Activated naive CD8-positive, alpha-beta T cell treated with anti-CD3 and anti-CD28 coated beads, Interleukin-2, amount 10 ng/mL, durations not matched to agents 7 days and 5 days (primary cell): ENCODE measurements at regions not wholly inside any gene's neighbourhood (a gene's known extent, or its start where the extent isn't known, plus 50 kb on each side); places are given as distances from the start of the nearest gene placed in this dataset.

ENCODE experiments used
- ATAC-seq: fragments of 150-1000 bp; cut with Tn5 transposase; one replicate; pipeline ENCODE4 v1.10.0; 2021; ENCODE audit warnings: low read depth, moderate library complexity
- POLR2A ChIA-PET: fragments of 350-600 bp; sonication (Branson Sonifier 250); formaldehyde crosslinking; loops from one replicate; lab custom pipeline; 2021; ENCODE audit warnings: antibody characterized with exemption; lab: Charles Lee
- DNase-seq: peaks from one replicate; pipeline ENCODE4 v3.0.0; 2021
- H3K27ac Mint-ChIP-seq: one replicate; pipeline ENCODE4 v1.8.0; 2022; ENCODE audit warnings: mild to moderate bottlenecking, mixed read lengths
- H3K27me3 Mint-ChIP-seq: one replicate; pipeline ENCODE4 v1.8.0; 2022; ENCODE audit warnings: mild to moderate bottlenecking, moderate library complexity, mixed read lengths
- H3K36me3 Mint-ChIP-seq: one replicate; pipeline ENCODE4 v1.8.0; 2021; ENCODE audit warnings: mild to moderate bottlenecking, mixed read lengths
- H3K4me1 Mint-ChIP-seq: one replicate; pipeline ENCODE4 v1.8.0; 2021; ENCODE audit warnings: mixed read lengths
- H3K4me3 Mint-ChIP-seq: one replicate; pipeline ENCODE4 v1.8.0; 2022; ENCODE audit warnings: mild to moderate bottlenecking, moderate library complexity, mixed read lengths
- H3K9me3 Mint-ChIP-seq: one replicate; pipeline ENCODE4 v1.8.0; 2021; ENCODE audit warnings: mixed read lengths

GRCh38 chr18:43686709-43687108, 409.4 kb upstream of the SYT4 start:
- peaks cover 2% of the 10 kb centered on the region for H3K4me1 Mint-ChIP-seq
- ATAC-seq (no peak), DNase-seq (no peak)
- H3K9me3 Mint-ChIP-seq, result peaks cover 2% of the 10 kb centered on the region
- no peak overlapping the region for H3K27ac Mint-ChIP-seq
- POLR2A ChIA-PET, result no interaction called here
- no peak overlapping the region for H3K4me3 Mint-ChIP-seq
- H3K36me3 Mint-ChIP-seq, result no peaks in the 10 kb centered on the region
- H3K27me3 Mint-ChIP-seq, result no peaks in the 10 kb centered on the region

GRCh38 chr18:43692099-43692690, 414.9 kb upstream of the SYT4 start:
- Mint-ChIP-seq H3K9me3 (peaks cover 4% of the 10 kb centered on the region), H3K4me3 (no peak overlapping the region), H3K27me3 (no peaks in the 10 kb centered on the region), H3K36me3 (no peaks in the 10 kb centered on the region), H3K4me1 (peaks cover 2% of the 10 kb centered on the region), H3K27ac (no peak overlapping the region)
- DNase-seq (no peak), ATAC-seq (no peak)
- POLR2A ChIA-PET, result no interaction called here

- DNase-seq, result no peak
- Mint-ChIP-seq H3K4me3 (no peak overlapping the region), H3K4me1 (no peaks in the 10 kb centered on the region), H3K36me3 (no peaks in the 10 kb centered on the region), H3K27me3 (no peaks in the 10 kb centered on the region), H3K27ac (no peak overlapping the region), H3K9me3 (no peaks in the 10 kb centered on the region)
- no peak for ATAC-seq
- POLR2A ChIA-PET, result no interaction called here
Measured at GRCh38 chr18:43702399-43702798, 425.1 kb upstream of the SYT4 start.

GRCh38 chr18:43703050-43703449, 425.8 kb upstream of the SYT4 start:
- Mint-ChIP-seq H3K36me3 (no peaks in the 10 kb centered on the region), H3K4me1 (no peaks in the 10 kb centered on the region), H3K9me3 (no peaks in the 10 kb centered on the region), H3K4me3 (no peak overlapping the region), H3K27ac (no peak overlapping the region), H3K27me3 (no peaks in the 10 kb centered on the region)
- no peak for ATAC-seq
- POLR2A ChIA-PET, result no interaction called here
- no peak for DNase-seq

GRCh38 chr18:43705850-43706249, 428.6 kb upstream of the SYT4 start:
- Mint-ChIP-seq H3K4me3 (no peak overlapping the region), H3K36me3 (no peaks in the 10 kb centered on the region), H3K27ac (no peak overlapping the region), H3K4me1 (no peaks in the 10 kb centered on the region), H3K27me3 (no peaks in the 10 kb centered on the region), H3K9me3 (no peaks in the 10 kb centered on the region)
- DNase-seq (no peak), ATAC-seq (no peak)
- POLR2A ChIA-PET, result no interaction called here

GRCh38 chr18:43710135-43710534, 432.8 kb upstream of the SYT4 start:
- no peaks in the 10 kb centered on the region for H3K27me3 Mint-ChIP-seq
- H3K9me3 Mint-ChIP-seq, result no peaks in the 10 kb centered on the region
- no peak for DNase-seq
- ATAC-seq, result no peak
- H3K27ac Mint-ChIP-seq, result no peak overlapping the region
- no peaks in the 10 kb centered on the region for H3K36me3 Mint-ChIP-seq
- POLR2A ChIA-PET, result no interaction called here
- no peaks in the 10 kb centered on the region for H3K4me1 Mint-ChIP-seq
- H3K4me3 Mint-ChIP-seq, result no peak overlapping the region

GRCh38 chr18:43714343-43715010, 437.2 kb upstream of the SYT4 start:
- H3K36me3 Mint-ChIP-seq, result no peaks in the 10 kb centered on the region
- no peaks in the 10 kb centered on the region for H3K27me3 Mint-ChIP-seq
- ATAC-seq (no peak), DNase-seq (no peak)
- H3K4me1 Mint-ChIP-seq, result no peaks in the 10 kb centered on the region
- H3K9me3 Mint-ChIP-seq, result no peaks in the 10 kb centered on the region
- H3K27ac Mint-ChIP-seq, result no peak overlapping the region
- no peak overlapping the region for H3K4me3 Mint-ChIP-seq
- POLR2A ChIA-PET, result no interaction called here

- ATAC-seq, result no peak
- peaks cover 13% of the 10 kb centered on the region for H3K9me3 Mint-ChIP-seq
- no peaks in the 10 kb centered on the region for H3K36me3 Mint-ChIP-seq
- no peak for DNase-seq
- H3K4me1 Mint-ChIP-seq, result no peaks in the 10 kb centered on the region
- POLR2A ChIA-PET, result no interaction called here
- H3K27me3 Mint-ChIP-seq, result no peaks in the 10 kb centered on the region
- no peak overlapping the region for H3K27ac Mint-ChIP-seq
- H3K4me3 Mint-ChIP-seq, result no peak overlapping the region
Measured at GRCh38 chr18:43719267-43719795, 442.0 kb upstream of the SYT4 start.

GRCh38 chr18:43720041-43720440, 442.8 kb upstream of the SYT4 start:
- H3K27ac Mint-ChIP-seq, result no peak overlapping the region
- POLR2A ChIA-PET, result no interaction called here
- no peaks in the 10 kb centered on the region for H3K36me3 Mint-ChIP-seq
- no peak for ATAC-seq
- H3K4me3 Mint-ChIP-seq, result no peak overlapping the region
- no peak for DNase-seq
- no peaks in the 10 kb centered on the region for H3K27me3 Mint-ChIP-seq
- H3K4me1 Mint-ChIP-seq, result no peaks in the 10 kb centered on the region
- H3K9me3 Mint-ChIP-seq, result peaks cover 15% of the 10 kb centered on the region

- H3K27ac Mint-ChIP-seq, result no peak overlapping the region
- H3K27me3 Mint-ChIP-seq, result no peaks in the 10 kb centered on the region
- peaks cover 5% of the 10 kb centered on the region for H3K9me3 Mint-ChIP-seq
- no peak for DNase-seq
- no peaks in the 10 kb centered on the region for H3K36me3 Mint-ChIP-seq
- no peak for ATAC-seq
- no peaks in the 10 kb centered on the region for H3K4me1 Mint-ChIP-seq
- POLR2A ChIA-PET, result no interaction called here
- no peak overlapping the region for H3K4me3 Mint-ChIP-seq
Measured at GRCh38 chr18:43735570-43735969, 458.3 kb upstream of the SYT4 start.

GRCh38 chr18:43744960-43745745, 467.9 kb upstream of the SYT4 start:
- DNase-seq, result no peak
- H3K9me3 Mint-ChIP-seq, result peaks cover 6% of the 10 kb centered on the region
- H3K4me3 Mint-ChIP-seq, result no peak overlapping the region
- H3K27ac Mint-ChIP-seq, result no peak overlapping the region
- no peaks in the 10 kb centered on the region for H3K4me1 Mint-ChIP-seq
- POLR2A ChIA-PET, result no interaction called here
- no peak for ATAC-seq
- H3K36me3 Mint-ChIP-seq, result no peaks in the 10 kb centered on the region
- no peaks in the 10 kb centered on the region for H3K27me3 Mint-ChIP-seq

GRCh38 chr18:43751203-43751602, 473.9 kb upstream of the SYT4 start:
- no peak for ATAC-seq
- no peaks in the 10 kb centered on the region for H3K36me3 Mint-ChIP-seq

GRCh38 chr18:43751835-43752234, 474.5 kb upstream of the SYT4 start:
- Mint-ChIP-seq H3K9me3 (peaks cover 2% of the 10 kb centered on the region), H3K27ac (no peak overlapping the region), H3K4me1 (no peaks in the 10 kb centered on the region), H3K27me3 (no peaks in the 10 kb centered on the region), H3K4me3 (no peak overlapping the region), H3K36me3 (no peaks in the 10 kb centered on the region)
- POLR2A ChIA-PET, result no interaction called here
- no peak for DNase-seq
- no peak for ATAC-seq

More at GRCh38 chr18:43751203-43751602, 473.9 kb upstream of the SYT4 start:
- DNase-seq, result no peak
- Mint-ChIP-seq H3K27ac (no peak overlapping the region), H3K27me3 (no peaks in the 10 kb centered on the region), H3K4me3 (no peak overlapping the region), H3K9me3 (peaks cover 2% of the 10 kb centered on the region), H3K4me1 (no peaks in the 10 kb centered on the region)
- POLR2A ChIA-PET, result no interaction called here

- H3K36me3 Mint-ChIP-seq, result no peaks in the 10 kb centered on the region
- H3K27me3 Mint-ChIP-seq, result no peaks in the 10 kb centered on the region
- DNase-seq (no peak), ATAC-seq (no peak)
- POLR2A ChIA-PET, result no interaction called here
- H3K4me1 Mint-ChIP-seq, result no peaks in the 10 kb centered on the region
- H3K27ac Mint-ChIP-seq, result no peak overlapping the region
- H3K4me3 Mint-ChIP-seq, result no peak overlapping the region
- H3K9me3 Mint-ChIP-seq, result peaks cover 3% of the 10 kb centered on the region
Measured at GRCh38 chr18:43757273-43757672, 480.0 kb upstream of the SYT4 start.
